Astrocyte (in vitro differentiated cells and primary cell): ENCODE measurements at regions not wholly inside any gene's neighbourhood (a gene's known extent, or its start where the extent isn't known, plus 50 kb on each side); places are given as distances from the start of the nearest gene placed in this dataset.

ENCODE experiments used
- EZH2 ChIP-seq: IDR thresholded peaks from 2 replicates; pipeline ENCODE4 v1.6.1; 2012; ENCODE audit warnings: mild to moderate bottlenecking, low read length, inconsistent platforms; ENCODE audit not compliant: insufficient read depth
- TF ChIP-seq, protein P1 (sequence below): IDR thresholded peaks from 2 replicates; pipeline ENCODE4 v1.5.1; 2011; ENCODE audit warnings: low read depth, mild to moderate bottlenecking, inconsistent platforms, low read length, moderate library complexity; ENCODE audit not compliant: insufficient read depth

DNA sequence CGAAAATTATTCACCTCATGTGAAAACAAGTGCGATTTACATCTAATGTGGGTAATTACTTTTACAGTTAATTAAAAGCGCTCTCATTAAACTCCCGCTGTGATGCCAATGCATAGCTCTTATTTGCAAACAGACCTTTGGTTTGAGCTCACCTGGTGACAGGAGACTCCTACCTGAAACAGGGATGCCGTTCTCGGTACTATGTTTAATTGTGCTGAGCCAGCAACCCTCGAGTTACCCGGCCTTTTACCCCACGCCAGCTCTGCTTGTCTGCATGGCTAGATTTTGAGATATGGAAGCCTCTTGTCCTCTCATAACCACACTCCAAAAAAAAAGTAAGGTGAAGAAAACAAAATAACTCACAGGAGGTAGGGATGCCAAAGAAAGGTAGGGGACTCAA, 690.4 kb upstream of the RBFOX1 start:
- no peak for TF ChIP-seq EZH2
- TF ChIP-seq, protein P1, sequence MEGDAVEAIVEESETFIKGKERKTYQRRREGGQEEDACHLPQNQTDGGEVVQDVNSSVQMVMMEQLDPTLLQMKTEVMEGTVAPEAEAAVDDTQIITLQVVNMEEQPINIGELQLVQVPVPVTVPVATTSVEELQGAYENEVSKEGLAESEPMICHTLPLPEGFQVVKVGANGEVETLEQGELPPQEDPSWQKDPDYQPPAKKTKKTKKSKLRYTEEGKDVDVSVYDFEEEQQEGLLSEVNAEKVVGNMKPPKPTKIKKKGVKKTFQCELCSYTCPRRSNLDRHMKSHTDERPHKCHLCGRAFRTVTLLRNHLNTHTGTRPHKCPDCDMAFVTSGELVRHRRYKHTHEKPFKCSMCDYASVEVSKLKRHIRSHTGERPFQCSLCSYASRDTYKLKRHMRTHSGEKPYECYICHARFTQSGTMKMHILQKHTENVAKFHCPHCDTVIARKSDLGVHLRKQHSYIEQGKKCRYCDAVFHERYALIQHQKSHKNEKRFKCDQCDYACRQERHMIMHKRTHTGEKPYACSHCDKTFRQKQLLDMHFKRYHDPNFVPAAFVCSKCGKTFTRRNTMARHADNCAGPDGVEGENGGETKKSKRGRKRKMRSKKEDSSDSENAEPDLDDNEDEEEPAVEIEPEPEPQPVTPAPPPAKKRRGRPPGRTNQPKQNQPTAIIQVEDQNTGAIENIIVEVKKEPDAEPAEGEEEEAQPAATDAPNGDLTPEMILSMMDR, result no peak
